ENCODE measurements at regions not wholly inside any gene's neighbourhood (a gene's known extent, or its start where the extent isn't known, plus 50 kb on each side); places are given as distances from the start of the nearest gene placed in this dataset.

DNA sequence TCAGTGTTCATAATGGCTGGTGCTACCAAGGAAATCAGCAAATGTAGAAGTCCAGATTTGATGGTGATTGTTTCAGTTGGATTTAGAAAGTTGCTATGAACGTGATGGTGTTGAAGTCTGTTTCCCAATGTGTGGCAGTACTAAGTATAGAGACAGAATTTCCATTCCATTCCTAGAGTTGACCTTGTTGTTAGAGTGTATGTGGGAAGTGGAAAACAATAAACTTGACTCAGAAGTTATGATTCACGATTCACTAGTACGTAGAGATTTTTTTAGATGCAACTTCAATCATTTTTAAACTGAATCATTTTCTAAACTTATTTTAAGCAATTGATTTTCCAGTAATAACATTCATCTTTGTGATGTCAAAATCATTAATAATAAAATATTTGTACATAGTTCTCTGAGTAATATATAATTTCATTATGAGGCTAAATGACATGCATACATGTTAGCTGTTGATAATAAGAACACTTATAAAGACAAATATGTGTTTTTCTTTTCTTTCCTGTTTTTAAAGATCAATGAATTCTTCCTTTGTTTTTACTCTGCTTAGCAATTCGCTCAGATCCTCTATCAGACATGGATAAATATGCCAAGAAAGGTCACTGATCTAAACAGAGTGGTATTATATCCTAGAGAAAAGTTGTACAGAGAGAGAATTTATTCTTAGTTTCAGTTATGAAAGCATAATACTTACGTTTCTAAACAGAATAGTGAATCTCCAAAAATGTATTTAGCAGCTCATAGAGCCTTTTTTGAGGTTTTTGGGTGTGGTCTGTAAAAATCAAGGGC lies 108.8 kb upstream of the GPR149 start:
- no peak for TF ChIP-seq POLR2A (IDR thresholded peaks at IDR 0.05)
- no peak for TF ChIP-seq CTCF (IDR thresholded peaks at IDR 0.05)

Measured in thyroid gland (tissue), 4 donors.